Kidney glomerular epithelial cell (primary cell): ENCODE measurements at regions not wholly inside any gene's neighbourhood (a gene's known extent, or its start where the extent isn't known, plus 50 kb on each side); places are given as distances from the start of the nearest gene placed in this dataset.

ENCODE experiments used
- DNase-seq: peaks from one replicate; lab custom pipeline; 2025; lab: John Stamatoyannopoulos, UW

- DNase-seq = no peak
Observed at GRCh38 chr3:127458696-127459604, 131.6 kb downstream of the TPRA1 start.

GRCh38 chr3:127457546-127458145 is 132.9 kb downstream of the TPRA1 start:
- no peak for DNase-seq

GRCh38 chr3:127457094-127457475 is 133.4 kb downstream of the TPRA1 start:
- DNase-seq = peak; percentile 66

DNA sequence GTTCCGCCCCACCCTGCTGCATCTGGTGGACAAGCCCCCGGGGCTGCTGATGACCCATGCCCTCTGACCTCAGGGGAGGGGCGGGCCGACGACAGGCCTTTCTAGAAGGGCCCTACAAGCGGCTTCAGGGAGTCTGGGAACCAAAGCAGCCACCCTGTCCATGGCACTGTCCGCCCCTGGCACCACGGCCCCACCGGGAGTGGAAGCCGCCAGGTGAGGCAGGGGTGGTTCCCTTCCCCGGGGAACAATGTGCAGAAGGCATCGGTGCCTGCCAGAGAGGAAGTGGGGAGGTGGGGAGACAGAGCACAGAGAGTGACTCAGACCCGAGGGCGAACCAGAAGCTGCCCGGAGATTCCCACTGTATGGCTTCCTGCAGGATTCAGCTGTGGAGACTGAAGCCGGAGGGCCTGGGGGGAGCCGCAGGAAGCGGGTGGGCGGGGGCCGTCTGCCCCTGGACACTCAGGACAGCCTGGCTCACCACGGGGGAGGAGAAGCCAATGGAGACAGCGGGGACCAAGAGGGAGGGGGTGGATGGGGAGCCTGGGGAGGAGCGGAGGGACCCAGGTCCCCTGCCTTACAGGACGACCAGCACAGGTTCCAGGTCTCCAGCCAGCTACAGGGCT is 134.0 kb downstream of the TPRA1 start:
- peak; percentile 82 for DNase-seq

DNA sequence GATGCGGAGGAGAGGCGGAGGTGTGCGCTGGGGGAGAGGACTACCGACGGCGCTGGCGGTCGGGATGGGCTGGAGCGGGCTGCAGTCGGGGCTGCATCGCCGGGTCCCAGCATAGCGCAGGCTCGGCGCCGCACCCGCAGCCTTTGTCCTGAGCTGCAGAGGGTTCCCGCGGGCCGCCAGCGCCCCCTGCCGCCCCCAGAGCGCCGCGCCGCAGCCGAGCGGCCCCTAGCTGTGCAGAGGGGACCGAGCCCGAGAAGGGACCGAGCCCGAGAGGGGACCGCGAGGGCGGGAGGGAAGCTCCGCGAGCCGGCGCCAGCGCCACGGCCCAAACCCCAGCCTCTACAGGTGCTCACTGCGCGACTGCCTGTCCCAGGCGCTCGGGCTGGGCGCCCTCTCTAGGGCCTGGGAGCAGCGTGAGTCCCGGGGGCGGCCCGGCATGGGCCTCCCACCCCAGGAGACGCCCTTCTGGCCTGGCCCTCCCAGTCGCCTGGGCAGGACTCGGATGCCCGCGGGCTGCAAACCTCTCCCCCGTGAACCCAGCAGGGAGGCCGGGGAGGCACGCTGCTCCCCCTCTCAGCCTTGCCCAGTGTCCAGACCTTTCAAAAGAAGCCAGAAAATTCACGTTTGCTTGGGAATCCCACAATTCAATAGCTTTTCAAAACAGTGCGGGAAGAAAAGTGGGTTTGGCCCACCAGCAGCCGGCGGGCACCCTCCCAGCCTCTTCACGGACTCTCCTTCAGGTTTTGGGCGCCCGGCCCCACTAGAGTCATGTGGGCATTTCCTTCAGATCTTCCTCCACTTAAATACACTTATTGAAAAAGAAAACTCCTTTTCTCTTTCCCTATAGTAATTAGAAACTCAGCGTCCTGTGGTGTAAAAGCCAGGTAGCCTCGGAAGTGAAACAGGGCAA is 134.7 kb downstream of the TPRA1 start:
- DNase-seq = peak; percentile 40

- no peak for DNase-seq
Observed at GRCh38 chr3:127454968-127455367, 135.6 kb downstream of the TPRA1 start.

- no peak for DNase-seq
Observed at GRCh38 chr3:127454051-127454450, 136.5 kb downstream of the TPRA1 start.

DNA sequence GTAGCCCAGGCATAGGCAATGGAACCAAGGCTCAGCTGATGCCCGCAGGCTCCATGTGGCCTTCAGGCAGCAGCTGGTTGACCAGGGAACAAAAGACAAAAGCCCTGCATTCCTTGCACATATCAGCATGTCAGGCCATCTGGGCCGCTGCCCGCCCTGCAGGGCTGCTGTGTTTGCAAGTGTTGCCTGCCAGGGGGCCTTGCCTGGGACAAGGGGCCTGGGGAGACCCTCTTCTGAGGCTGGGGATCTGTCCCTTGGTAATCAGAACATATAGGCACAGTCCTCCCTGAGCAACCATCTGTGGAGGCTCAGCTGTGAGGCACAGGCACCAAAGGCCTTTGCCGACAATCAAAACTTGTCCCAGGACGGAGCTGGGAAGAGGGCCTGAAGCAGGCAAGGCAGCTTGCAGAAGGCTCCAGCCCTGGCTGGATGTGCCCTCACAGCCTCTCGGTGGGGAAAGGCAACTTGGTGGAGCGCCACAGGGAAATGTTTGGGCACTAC is 138.2 kb downstream of the TPRA1 start:
- DNase-seq = no peak

DNA sequence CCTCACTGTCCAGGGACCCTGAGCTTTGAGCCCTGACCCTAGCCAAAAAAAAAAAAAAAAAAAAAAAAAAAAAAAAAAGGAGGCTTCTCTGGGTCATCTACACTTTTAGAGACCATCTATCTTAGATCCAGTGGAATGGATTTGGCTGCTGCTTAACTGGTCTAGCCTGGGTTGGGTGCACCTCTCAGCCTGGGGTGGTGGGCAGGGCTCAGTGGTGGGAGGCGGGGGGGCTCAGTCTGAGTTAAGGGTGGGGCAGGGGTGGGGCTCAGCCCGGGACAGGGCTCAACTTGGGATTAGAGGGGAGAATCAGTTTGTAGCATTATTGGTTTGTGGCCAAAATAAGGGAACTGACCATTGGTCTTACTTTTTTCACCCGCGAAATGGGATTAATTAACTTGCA is 139.2 kb downstream of the TPRA1 start:
- no peak for DNase-seq

- DNase-seq = no peak
Observed at GRCh38 chr3:127450331-127450730, 140.2 kb downstream of the TPRA1 start.

DNA sequence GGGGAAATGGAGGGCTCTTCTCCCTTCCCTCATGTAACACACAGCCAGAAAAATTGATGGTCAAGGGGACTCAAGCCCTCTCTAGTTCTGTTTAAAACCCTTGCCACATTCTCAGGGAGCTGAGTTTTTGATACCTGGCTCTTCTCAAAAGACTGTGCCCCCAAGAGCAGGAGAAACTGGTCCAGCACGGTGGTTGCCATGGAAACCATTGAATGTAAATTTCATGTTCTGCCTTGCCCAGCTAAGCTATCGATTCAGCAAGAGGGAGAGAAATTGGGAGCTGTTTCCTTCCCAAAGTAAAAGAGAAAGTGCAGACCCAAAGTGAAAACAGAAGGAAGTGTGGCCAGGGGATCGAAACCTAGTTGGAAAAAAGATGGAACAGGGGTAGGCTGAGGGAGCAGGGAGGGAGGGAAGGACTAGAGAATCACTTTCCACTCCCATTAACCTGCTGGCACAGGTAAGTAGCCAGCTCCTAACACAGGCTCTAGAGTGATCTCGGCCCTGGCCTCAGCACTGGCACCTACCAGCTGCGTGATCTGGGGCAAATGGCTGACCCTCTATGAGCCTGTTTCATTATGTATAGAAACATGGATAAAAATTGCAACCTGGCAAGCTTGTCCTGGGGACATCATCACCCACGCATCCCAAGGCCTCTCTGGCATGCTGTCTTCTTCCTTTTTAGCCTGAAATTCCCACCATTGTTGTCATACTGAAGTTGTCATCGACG is 140.9 kb downstream of the TPRA1 start:
- no peak for DNase-seq

DNA sequence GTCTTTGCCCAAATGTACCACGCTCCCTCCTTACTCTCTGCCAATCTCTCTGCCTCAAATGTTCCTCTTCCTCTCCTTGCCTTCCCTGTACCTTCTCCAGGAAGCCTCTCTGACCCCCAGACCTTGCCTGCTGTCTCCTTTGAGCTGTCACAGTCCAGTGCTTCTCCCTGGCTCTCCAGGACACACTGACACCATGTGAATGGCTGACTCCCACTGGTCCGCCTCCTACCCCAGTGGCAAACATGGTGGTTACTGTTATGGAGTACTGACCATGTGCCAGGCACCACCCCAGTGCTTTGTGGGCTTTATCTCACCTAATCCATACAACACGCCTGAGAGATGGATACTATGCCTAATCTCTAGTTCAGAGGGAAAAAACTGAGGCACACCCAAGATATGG is 141.9 kb downstream of the TPRA1 start:
- no peak for DNase-seq

DNA sequence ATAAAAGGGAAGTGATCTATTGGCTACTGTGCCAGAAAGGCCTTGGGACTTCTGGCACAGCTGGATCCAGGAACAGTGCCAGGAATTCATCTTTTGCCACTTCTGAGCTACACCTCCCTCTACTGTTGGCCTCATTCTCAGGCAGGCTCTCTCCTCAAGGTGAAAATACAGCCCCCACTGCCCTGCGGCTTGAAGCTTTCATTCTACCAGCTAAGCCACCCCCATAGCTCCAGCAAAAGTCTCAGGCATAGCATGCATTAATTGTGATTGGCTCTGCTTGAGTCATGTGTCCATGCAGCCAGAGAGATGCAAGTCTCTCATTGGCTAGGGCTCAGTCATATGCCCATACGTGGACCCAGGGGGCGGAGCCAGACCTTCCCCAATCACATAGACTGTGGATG is 142.4 kb downstream of the TPRA1 start:
- no peak for DNase-seq

DNA sequence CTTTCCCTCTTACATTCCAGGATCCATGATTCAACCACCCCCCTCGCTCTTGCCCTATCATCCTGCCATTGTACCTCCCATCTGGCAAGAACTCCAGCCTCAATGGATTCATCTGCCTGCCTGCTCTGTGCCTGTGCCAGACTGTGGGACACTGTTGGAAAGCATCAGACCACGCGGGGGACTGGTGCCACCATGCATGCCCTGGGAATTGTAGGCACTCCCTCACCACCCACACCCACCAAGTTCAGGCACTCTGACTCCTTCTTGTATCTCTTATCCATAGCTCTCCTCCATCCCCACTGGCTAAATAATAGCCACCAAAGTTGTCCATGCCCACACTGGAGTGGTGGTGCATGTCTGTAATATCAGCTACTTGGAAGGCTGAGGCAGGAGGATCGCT is 143.8 kb downstream of the TPRA1 start:
- DNase-seq = no peak

GRCh38 chr3:127445581-127446343 is 144.8 kb downstream of the TPRA1 start:
- no peak for DNase-seq

DNA sequence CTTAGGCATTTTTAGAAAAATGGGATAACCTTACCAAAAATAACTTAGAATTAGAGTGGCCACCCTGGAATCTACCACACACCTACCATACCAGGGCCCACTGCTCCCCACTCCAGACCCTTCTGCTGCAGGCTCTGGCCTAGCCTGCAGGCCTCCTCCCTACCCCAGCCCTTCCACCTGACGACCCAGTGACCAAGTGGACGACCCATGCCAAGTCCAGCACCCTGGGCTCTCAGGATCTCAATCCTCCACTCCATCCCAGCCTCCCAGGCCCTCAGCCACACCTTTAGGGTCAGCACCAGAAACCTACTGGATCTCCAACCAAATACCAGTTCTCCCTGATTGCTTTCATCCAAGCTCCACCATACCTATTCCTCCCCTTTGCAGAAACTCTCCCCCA is 145.8 kb downstream of the TPRA1 start:
- DNase-seq = no peak

DNA sequence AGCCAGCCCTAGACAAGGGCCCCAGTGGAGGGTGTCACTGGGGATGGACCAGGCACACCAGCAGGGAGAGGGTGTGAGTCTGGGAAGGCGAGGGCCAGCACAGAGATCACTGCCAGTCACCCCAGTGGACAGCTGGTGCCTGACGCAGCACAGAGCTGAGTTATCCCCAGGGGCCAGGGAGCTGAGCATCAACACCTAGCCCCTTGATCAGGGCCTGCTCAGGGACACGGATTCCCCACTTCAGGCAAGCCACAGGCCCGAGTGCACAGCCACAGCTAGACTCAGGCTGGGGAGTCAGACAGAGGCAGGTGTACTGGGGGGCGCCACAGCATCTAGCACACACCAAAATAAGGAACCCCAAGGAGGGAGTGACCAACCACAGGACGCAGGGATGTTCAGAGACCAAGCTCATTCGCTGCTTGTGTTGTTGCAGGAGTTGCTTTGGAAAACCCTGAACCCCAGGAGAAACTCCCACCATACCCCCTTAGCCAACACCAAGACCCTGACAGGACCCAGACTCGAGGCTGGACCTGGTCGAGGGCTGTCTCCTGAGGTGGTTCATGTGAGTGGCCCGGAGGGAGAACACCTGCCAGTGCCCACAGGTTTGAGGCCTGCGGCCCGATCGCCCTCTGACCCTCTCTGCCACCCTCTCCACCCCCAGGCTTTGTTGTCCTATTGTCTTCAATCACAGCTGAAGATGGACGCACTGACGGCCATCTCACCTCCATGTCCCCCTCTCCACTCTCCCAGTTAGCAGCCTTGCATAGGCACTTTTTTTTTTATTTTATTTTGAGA is 146.8 kb downstream of the TPRA1 start:
- DNase-seq = no peak

DNA sequence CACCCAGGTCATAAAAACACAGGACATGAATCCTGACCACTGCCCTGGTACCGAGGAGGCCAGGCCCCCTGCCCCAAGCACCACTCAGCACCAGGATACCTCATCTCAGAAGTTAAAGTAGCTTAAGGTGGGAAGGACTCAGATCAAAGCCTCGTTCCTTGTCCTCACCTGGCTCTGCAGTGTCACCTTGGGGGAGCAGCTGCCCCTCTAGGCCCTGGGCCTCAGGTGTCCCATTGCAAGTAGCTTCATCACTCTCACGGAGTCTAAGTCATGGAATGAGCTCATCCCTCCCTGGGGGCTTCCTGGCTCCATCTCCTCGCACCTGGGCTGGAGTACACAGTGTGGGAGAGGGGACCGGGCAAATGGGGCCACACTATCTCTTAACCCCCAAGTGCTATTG is 148.0 kb downstream of the TPRA1 start:
- DNase-seq = no peak

DNA sequence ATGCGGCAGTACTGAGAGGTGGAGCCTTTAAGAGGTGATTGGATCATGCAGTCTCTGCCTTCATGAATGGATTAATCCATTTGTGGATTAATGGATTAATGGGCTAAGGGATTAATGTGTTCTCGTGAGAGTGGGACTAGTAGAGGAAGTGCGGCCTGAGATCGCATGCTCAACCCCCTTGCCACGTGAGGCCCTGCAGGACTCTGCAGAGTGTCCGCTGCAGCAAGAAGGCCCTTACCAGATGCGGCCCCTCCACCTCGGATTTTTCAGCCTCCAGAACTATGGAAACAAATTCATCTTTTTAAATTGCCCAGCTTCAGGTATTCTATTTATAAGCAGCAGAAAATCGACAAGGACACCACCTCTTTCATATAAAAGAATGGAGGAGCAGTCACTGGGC is 148.8 kb downstream of the TPRA1 start:
- DNase-seq = no peak

DNA sequence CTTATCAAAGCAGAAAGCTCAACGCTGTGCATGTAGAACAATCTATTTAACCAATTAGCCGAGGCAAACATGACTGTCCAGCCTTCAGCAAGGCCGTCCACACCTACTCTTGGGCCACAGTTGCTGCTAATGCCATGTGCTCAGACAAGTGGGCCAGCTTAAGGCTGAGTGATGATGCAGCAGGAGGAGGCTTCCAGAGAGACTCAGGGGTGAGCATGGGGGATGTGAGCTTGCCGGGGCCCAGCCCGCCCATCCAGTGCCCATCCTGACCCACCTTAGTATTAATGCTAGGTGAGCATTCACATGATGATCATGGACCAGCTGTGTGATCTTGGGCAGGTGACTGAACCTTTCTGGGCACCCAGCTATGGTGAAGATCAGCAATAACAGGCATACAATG is 150.1 kb downstream of the TPRA1 start:
- no peak for DNase-seq
